ENCODE measurements at regions not wholly inside any gene's neighbourhood (a gene's known extent, or its start where the extent isn't known, plus 50 kb on each side); places are given as distances from the start of the nearest gene placed in this dataset.
A peak's percentile ranks its signal among the peaks of the same experiment; 100 is the strongest.

GRCh38 chr1:239944666-239945065, 147.0 kb upstream of the FMN2 start:
- Histone ChIP-seq H3K27me3 (ENCODE audit: control insufficient read depth, insufficient read depth, low read length) (no peaks in the 10 kb centered on the region), H3K4me2 (ENCODE audit: low read length) (no peak overlapping the region), H3K4me1 (no peaks in the 10 kb centered on the region), H3K4me3 (ENCODE audit: low read depth, low read length) (no peak overlapping the region), H2AFZ (no peak overlapping the region), H3K79me2 (no peaks in the 10 kb centered on the region), H3K9ac (no peak overlapping the region), H3K27ac (no peak overlapping the region), H3K36me3 (ENCODE audit: control insufficient read depth, insufficient read depth, low read length) (no peaks in the 10 kb centered on the region), H3K9me3 (ENCODE audit: control insufficient read depth, low read length) (no peaks in the 10 kb centered on the region)
- no peak for TF ChIP-seq CTCF (IDR thresholded peaks at IDR 0.05)

GRCh38 chr1:239947801-239948200, 143.9 kb upstream of the FMN2 start:
- no peaks in the 10 kb centered on the region for H3K36me3 ChIP-seq (ENCODE audit: control insufficient read depth, insufficient read depth, low read length)
- no peaks in the 10 kb centered on the region for H3K9me3 ChIP-seq (ENCODE audit: control insufficient read depth, low read length)
- no peaks in the 10 kb centered on the region for H3K27me3 ChIP-seq (ENCODE audit: control insufficient read depth, insufficient read depth, low read length)
- no peak overlapping the region for H3K4me3 ChIP-seq (ENCODE audit: low read depth, low read length)
- no peak for TF ChIP-seq CTCF (IDR thresholded peaks at IDR 0.05)
- no peaks in the 10 kb centered on the region for H3K4me1 ChIP-seq
- H3K79me2 ChIP-seq: no peaks in the 10 kb centered on the region
- H3K27ac ChIP-seq: no peak overlapping the region
- H3K4me2 ChIP-seq (ENCODE audit: low read length): no peak overlapping the region
- H2AFZ ChIP-seq: no peak overlapping the region
- no peak overlapping the region for H3K9ac ChIP-seq

- Histone ChIP-seq H3K4me3 (ENCODE audit: low read depth, low read length) (no peak overlapping the region), H3K4me1 (no peaks in the 10 kb centered on the region), H3K4me2 (ENCODE audit: low read length) (no peak overlapping the region), H3K27me3 (ENCODE audit: control insufficient read depth, insufficient read depth, low read length) (no peaks in the 10 kb centered on the region), H3K36me3 (ENCODE audit: control insufficient read depth, insufficient read depth, low read length) (no peaks in the 10 kb centered on the region), H3K9ac (no peak overlapping the region), H3K9me3 (ENCODE audit: control insufficient read depth, low read length) (no peaks in the 10 kb centered on the region), H3K79me2 (no peaks in the 10 kb centered on the region), H2AFZ (no peak overlapping the region), H3K27ac (no peak overlapping the region)
- TF ChIP-seq CTCF (IDR thresholded peaks at IDR 0.05): peak; percentile 67
Measured at GRCh38 chr1:239951511-239952140, 140.1 kb upstream of the FMN2 start.

GRCh38 chr1:239952348-239953308, 139.1 kb upstream of the FMN2 start:
- peak; percentile 44 for TF ChIP-seq CTCF (IDR thresholded peaks at IDR 0.05)
- no peak overlapping the region for H3K27ac ChIP-seq
- no peaks in the 10 kb centered on the region for H3K9me3 ChIP-seq (ENCODE audit: control insufficient read depth, low read length)
- H3K36me3 ChIP-seq (ENCODE audit: control insufficient read depth, insufficient read depth, low read length): no peaks in the 10 kb centered on the region
- no peak overlapping the region for H2AFZ ChIP-seq
- no peaks in the 10 kb centered on the region for H3K4me1 ChIP-seq
- H3K9ac ChIP-seq: no peak overlapping the region
- H3K27me3 ChIP-seq (ENCODE audit: control insufficient read depth, insufficient read depth, low read length): no peaks in the 10 kb centered on the region
- no peak overlapping the region for H3K4me2 ChIP-seq (ENCODE audit: low read length)
- H3K4me3 ChIP-seq (ENCODE audit: low read depth, low read length): no peak overlapping the region
- no peaks in the 10 kb centered on the region for H3K79me2 ChIP-seq
